Stimulated activated CD4-positive, alpha-beta T cell treated with anti-CD3 and anti-CD28 coated beads, TNF-alpha, amount 100 ng/mL, for 1 hour (primary cell): ENCODE measurements at regions not wholly inside any gene's neighbourhood (a gene's known extent, or its start where the extent isn't known, plus 50 kb on each side); places are given as distances from the start of the nearest gene placed in this dataset.
"Not testable (repeated sequence)": the region's sequence is repeated elsewhere in the genome, so short reads cannot be mapped to it uniquely, and the experiment has no call there.

Source experiments
- DNase-seq, 3 donors: peaks; one replicate each; pipeline ENCODE4 v3.0.0-alpha.2; 2020; ENCODE audit warnings: low read depth in 3 of 3, low spot score in 1 of 3

GRCh38 chr7:145478541-145478940 is 638.1 kb upstream of the CNTNAP2 start:
- no peak for DNase-seq

GRCh38 chr7:145474009-145474686 is 638.3 kb upstream of the TPK1 start:
- DNase-seq, result no peak

GRCh38 chr7:145471883-145472282 is 636.0 kb upstream of the TPK1 start:
- DNase-seq, result no peak

GRCh38 chr7:145464287-145464686 is 628.4 kb upstream of the TPK1 start:
- no peak for DNase-seq

GRCh38 chr7:145462463-145462862 is 626.6 kb upstream of the TPK1 start:
- DNase-seq, result no peak

GRCh38 chr7:145434811-145435210 is 599.0 kb upstream of the TPK1 start:
- DNase-seq, result no peak

GRCh38 chr7:145431834-145432233 is 596.0 kb upstream of the TPK1 start:
- DNase-seq, result no peak

- not testable (repeated sequence) for DNase-seq
Measured at GRCh38 chr7:145418481-145418880, 582.6 kb upstream of the TPK1 start.

- DNase-seq, result no peak
Measured at GRCh38 chr7:145411066-145411465, 575.2 kb upstream of the TPK1 start.

- no peak for DNase-seq
Measured at GRCh38 chr7:145398758-145399157, 562.9 kb upstream of the TPK1 start.

GRCh38 chr7:145394126-145394525 is 558.3 kb upstream of the TPK1 start:
- no peak for DNase-seq

GRCh38 chr7:145382762-145383161 is 546.9 kb upstream of the TPK1 start:
- no peak for DNase-seq

- DNase-seq, result no peak
Measured at GRCh38 chr7:145378197-145378596, 542.3 kb upstream of the TPK1 start.

- no peak for DNase-seq
Measured at GRCh38 chr7:145360511-145361100, 524.8 kb upstream of the TPK1 start.

- DNase-seq, result no peak
Measured at GRCh38 chr7:145350334-145350733, 514.5 kb upstream of the TPK1 start.

GRCh38 chr7:145349452-145349851 is 513.6 kb upstream of the TPK1 start:
- DNase-seq, result not testable (repeated sequence)

- no peak for DNase-seq
Measured at GRCh38 chr7:145347271-145347670, 511.4 kb upstream of the TPK1 start.

- DNase-seq, result no peak
Measured at GRCh38 chr7:145339319-145339718, 503.5 kb upstream of the TPK1 start.

GRCh38 chr7:145331522-145331921 is 495.7 kb upstream of the TPK1 start:
- DNase-seq, result no peak

GRCh38 chr7:145331076-145331475 is 495.2 kb upstream of the TPK1 start:
- no peak for DNase-seq

- DNase-seq, result no peak
Measured at GRCh38 chr7:145327646-145328045, 491.8 kb upstream of the TPK1 start.

GRCh38 chr7:145324081-145324480 is 488.2 kb upstream of the TPK1 start:
- DNase-seq, result no peak

- DNase-seq, result no peak
Measured at GRCh38 chr7:145313551-145313950, 477.7 kb upstream of the TPK1 start.
